ENCODE measurements at regions not wholly inside any gene's neighbourhood (a gene's known extent, or its start where the extent isn't known, plus 50 kb on each side); places are given as distances from the start of the nearest gene placed in this dataset.

DNA sequence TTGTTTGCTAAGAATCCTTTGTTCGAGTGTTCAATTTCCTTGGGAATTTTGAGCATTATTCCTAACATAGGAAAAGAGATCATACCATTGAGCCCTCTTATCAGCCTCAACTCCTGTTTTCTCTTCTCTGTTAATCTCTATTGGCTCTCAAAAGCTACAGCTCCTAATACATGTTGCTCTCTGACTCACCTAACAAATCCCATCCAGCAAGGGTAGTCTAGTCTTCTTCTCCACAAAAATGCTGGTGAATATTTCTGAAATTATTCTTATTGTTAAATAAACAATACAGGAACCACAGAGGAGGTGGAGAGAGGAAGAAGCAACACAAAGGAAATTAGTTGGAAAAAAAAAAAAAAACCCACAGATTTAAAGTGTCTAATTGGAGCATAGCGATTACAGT, 325.8 kb upstream of the NAALADL2 start:
- no peak overlapping the region for H2AK5ac ChIP-seq (ENCODE audit: low read length, severe bottlenecking)
- H4K91ac ChIP-seq (ENCODE audit: low read length), result no peak overlapping the region
- H3K27ac ChIP-seq (ENCODE audit: low read length, poor library complexity, severe bottlenecking), result no peak overlapping the region
- H3K27me3 ChIP-seq (ENCODE audit: control insufficient read depth in 1 of 2, insufficient read depth in 1 of 2, low read length in 2 of 2), result no peaks in the 10 kb centered on the region
- no peak overlapping the region for H2BK15ac ChIP-seq (ENCODE audit: low read depth, poor library complexity, severe bottlenecking)
- no peak overlapping the region for H2BK120ac ChIP-seq (ENCODE audit: low read depth, low read length)
- H3K4me3 ChIP-seq (ENCODE audit: insufficient read depth in 1 of 2, low read depth in 1 of 2, low read length in 2 of 2), result no peak overlapping the region
- H3K4me2 ChIP-seq (ENCODE audit: low read length, poor library complexity, severe bottlenecking), result no peak overlapping the region
- H3K9me3 ChIP-seq (ENCODE audit: control insufficient read depth, low read length), result no peaks in the 10 kb centered on the region
- H2AFZ ChIP-seq (ENCODE audit: low read depth, low read length), result no peak overlapping the region
- no peak overlapping the region for H3K23ac ChIP-seq (ENCODE audit: low read length in 2 of 2)
- no peak overlapping the region for H3K4ac ChIP-seq (ENCODE audit: low read depth in 1 of 2, low read length in 2 of 2)
- H2BK12ac ChIP-seq (ENCODE audit: low read length in 2 of 2), result no peak overlapping the region
- DNase-seq, result no peak
- H3K14ac ChIP-seq (ENCODE audit: low read length in 2 of 2), result no peak overlapping the region
- no peaks in the 10 kb centered on the region for H3K79me1 ChIP-seq (replicated peaks; ENCODE audit: low read length, poor library complexity, severe bottlenecking)
- H4K8ac ChIP-seq (ENCODE audit: low read length), result no peak overlapping the region
- no peaks in the 10 kb centered on the region for H3K4me1 ChIP-seq (ENCODE audit: control insufficient read depth, insufficient read depth, low read depth, low read length)
- no peak overlapping the region for H3K18ac ChIP-seq (ENCODE audit: low read depth in 1 of 2, low read length in 2 of 2)
- H3K9ac ChIP-seq (ENCODE audit: low read length), result no peak overlapping the region
- 100% methylated on average over 1 of the region's 2 CpGs for WGBS
- H2BK5ac ChIP-seq (ENCODE audit: low read depth, low read length, poor library complexity, severe bottlenecking), result no peak overlapping the region
- H3K36me3 ChIP-seq (ENCODE audit: control insufficient read depth in 1 of 2, insufficient read depth in 2 of 2, low read depth in 1 of 2, low read length in 2 of 2), result no peaks in the 10 kb centered on the region

DNA sequence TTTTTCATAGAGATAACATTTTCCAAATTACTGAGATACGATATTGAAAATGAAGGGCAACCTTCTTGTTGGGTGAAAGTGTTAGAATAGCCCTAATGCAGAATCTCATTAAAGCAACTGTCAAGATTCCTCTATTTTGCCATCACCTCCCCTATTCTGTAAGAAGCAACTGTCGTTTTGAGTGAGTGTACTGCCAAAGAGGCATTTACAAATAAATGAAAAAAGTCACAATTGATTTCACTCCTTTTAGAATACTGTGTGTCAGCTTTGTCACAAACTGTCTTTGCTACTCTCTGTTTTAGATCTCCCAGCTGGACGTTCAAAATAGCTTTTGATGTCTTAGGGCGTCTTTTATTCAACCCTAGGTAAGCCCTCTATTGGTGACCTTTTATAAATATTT, 322.8 kb upstream of the NAALADL2 start:
- H3K36me3 ChIP-seq (ENCODE audit: control insufficient read depth in 1 of 2, insufficient read depth in 2 of 2, low read depth in 1 of 2, low read length in 2 of 2), result no peaks in the 10 kb centered on the region

DNA sequence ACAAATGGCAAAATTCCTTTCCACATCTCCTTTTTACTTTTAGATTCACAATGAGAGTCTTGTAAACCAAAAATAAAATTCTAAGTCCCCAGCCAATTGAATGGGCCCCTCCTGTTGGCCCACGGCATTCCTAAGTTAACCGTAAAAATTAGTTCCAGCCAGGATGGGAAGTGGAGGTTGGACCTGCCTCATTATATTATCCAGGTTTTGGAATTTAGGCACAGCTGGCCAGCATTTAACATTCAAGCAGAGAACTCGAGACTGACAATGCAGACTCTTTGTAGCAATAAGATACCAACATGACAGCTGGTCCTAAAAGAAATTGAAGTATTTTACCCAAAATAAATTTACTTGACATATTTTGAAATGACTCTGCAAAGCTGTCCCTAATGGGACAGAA, 321.0 kb upstream of the NAALADL2 start:
- Histone ChIP-seq H3K9ac (ENCODE audit: low read length) (no peak overlapping the region), H3K4me2 (ENCODE audit: low read length, poor library complexity, severe bottlenecking) (no peak overlapping the region), H3K4me1 (ENCODE audit: control insufficient read depth, insufficient read depth, low read depth, low read length) (no peaks in the 10 kb centered on the region), H2BK15ac (ENCODE audit: low read depth, poor library complexity, severe bottlenecking) (no peak overlapping the region), H3K4me3 (ENCODE audit: insufficient read depth in 1 of 2, low read depth in 1 of 2, low read length in 2 of 2) (no peak overlapping the region), H2AK5ac (ENCODE audit: low read length, severe bottlenecking) (no peak overlapping the region), H3K27ac (ENCODE audit: low read length, poor library complexity, severe bottlenecking) (no peak overlapping the region), H3K27me3 (ENCODE audit: control insufficient read depth in 1 of 2, insufficient read depth in 1 of 2, low read length in 2 of 2) (no peaks in the 10 kb centered on the region), H2BK12ac (ENCODE audit: low read length in 2 of 2) (no peak overlapping the region), H3K23ac (ENCODE audit: low read length in 2 of 2) (no peak overlapping the region), H2BK5ac (ENCODE audit: low read depth, low read length, poor library complexity, severe bottlenecking) (no peak overlapping the region), H3K79me1 (replicated peaks; ENCODE audit: low read length, poor library complexity, severe bottlenecking) (no peaks in the 10 kb centered on the region), H3K14ac (ENCODE audit: low read length in 2 of 2) (no peak overlapping the region), H2BK120ac (ENCODE audit: low read depth, low read length) (no peak overlapping the region), H4K91ac (ENCODE audit: low read length) (no peak overlapping the region), H3K4ac (ENCODE audit: low read depth in 1 of 2, low read length in 2 of 2) (no peak overlapping the region), H3K18ac (ENCODE audit: low read depth in 1 of 2, low read length in 2 of 2) (no peak overlapping the region), H3K36me3 (ENCODE audit: control insufficient read depth in 1 of 2, insufficient read depth in 2 of 2, low read depth in 1 of 2, low read length in 2 of 2) (no peaks in the 10 kb centered on the region), H2AFZ (ENCODE audit: low read depth, low read length) (no peak overlapping the region), H4K8ac (ENCODE audit: low read length) (no peak overlapping the region), H3K9me3 (ENCODE audit: control insufficient read depth, low read length) (no peaks in the 10 kb centered on the region)
- DNase-seq, result no peak
- WGBS, result 100% methylated on average over 2 of the region's 3 CpGs

More for the DNA sequence above, 322.8 kb upstream of the NAALADL2 start:
- no peak overlapping the region for H2BK5ac ChIP-seq (ENCODE audit: low read depth, low read length, poor library complexity, severe bottlenecking)
- H2AK5ac ChIP-seq (ENCODE audit: low read length, severe bottlenecking), result no peak overlapping the region
- no peak overlapping the region for H3K4me3 ChIP-seq (ENCODE audit: insufficient read depth in 1 of 2, low read depth in 1 of 2, low read length in 2 of 2)
- H4K91ac ChIP-seq (ENCODE audit: low read length), result no peak overlapping the region
- no peak overlapping the region for H3K4ac ChIP-seq (ENCODE audit: low read depth in 1 of 2, low read length in 2 of 2)
- no peak overlapping the region for H3K23ac ChIP-seq (ENCODE audit: low read length in 2 of 2)
- no peak overlapping the region for H3K14ac ChIP-seq (ENCODE audit: low read length in 2 of 2)
- H2BK15ac ChIP-seq (ENCODE audit: low read depth, poor library complexity, severe bottlenecking), result no peak overlapping the region
- H4K8ac ChIP-seq (ENCODE audit: low read length), result no peak overlapping the region
- no peak overlapping the region for H3K18ac ChIP-seq (ENCODE audit: low read depth in 1 of 2, low read length in 2 of 2)
- H3K27ac ChIP-seq (ENCODE audit: low read length, poor library complexity, severe bottlenecking), result no peak overlapping the region
- no peak overlapping the region for H2BK120ac ChIP-seq (ENCODE audit: low read depth, low read length)
- no peak overlapping the region for H2BK12ac ChIP-seq (ENCODE audit: low read length in 2 of 2)
- H2AFZ ChIP-seq (ENCODE audit: low read depth, low read length), result no peak overlapping the region
- DNase-seq, result no peak
- H3K9ac ChIP-seq (ENCODE audit: low read length), result no peak overlapping the region
- H3K27me3 ChIP-seq (ENCODE audit: control insufficient read depth in 1 of 2, insufficient read depth in 1 of 2, low read length in 2 of 2), result no peaks in the 10 kb centered on the region
- WGBS, result 80% methylated on average over 3 of the region's 4 CpGs
- H3K9me3 ChIP-seq (ENCODE audit: control insufficient read depth, low read length), result no peaks in the 10 kb centered on the region
- H3K4me2 ChIP-seq (ENCODE audit: low read length, poor library complexity, severe bottlenecking), result no peak overlapping the region
- H3K4me1 ChIP-seq (ENCODE audit: control insufficient read depth, insufficient read depth, low read depth, low read length), result no peaks in the 10 kb centered on the region
- H3K79me1 ChIP-seq (replicated peaks; ENCODE audit: low read length, poor library complexity, severe bottlenecking), result no peaks in the 10 kb centered on the region

DNA sequence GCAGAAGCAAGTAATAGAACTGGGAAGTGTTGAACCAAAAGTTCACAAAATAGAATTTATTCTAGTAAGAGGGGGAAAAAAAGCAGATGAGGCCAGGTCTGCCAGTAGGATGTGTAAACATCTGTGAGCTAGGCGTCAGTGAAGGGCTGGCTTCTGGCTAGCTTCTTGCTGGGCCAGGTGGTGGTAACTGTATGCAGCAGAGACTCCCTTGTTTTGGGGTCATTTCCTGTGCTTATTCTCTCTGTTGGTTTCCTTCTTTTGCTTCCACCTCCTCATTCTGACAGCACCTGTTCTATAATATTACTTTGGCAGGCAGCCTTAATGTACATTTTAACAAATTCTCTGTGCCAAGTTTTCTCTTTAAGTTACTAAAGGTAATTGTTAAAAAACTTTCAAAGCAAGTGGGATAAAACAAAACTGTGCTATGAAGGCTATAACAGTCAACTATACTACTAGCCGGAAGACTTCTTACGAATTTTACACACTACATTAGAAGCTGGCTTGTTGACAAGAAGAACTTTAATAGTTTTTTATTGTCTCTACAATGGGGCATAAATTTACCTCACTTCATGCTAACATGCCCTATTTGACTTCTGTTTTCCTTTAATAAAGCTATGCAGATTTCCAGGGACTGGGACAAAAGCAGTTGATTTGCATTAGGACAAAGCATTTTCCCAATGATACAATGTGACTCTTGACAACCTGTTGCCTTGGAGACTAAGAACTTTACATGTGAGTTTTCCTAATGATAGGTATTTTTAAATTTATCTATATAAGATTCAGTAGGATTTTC, 318.8 kb upstream of the NAALADL2 start:
- H3K27ac ChIP-seq (ENCODE audit: low read length, poor library complexity, severe bottlenecking), result no peak overlapping the region
- no peaks in the 10 kb centered on the region for H3K36me3 ChIP-seq (ENCODE audit: control insufficient read depth in 1 of 2, insufficient read depth in 2 of 2, low read depth in 1 of 2, low read length in 2 of 2)
- no peak overlapping the region for H2BK12ac ChIP-seq (ENCODE audit: low read length in 2 of 2)
- no peak overlapping the region for H3K14ac ChIP-seq (ENCODE audit: low read length in 2 of 2)
- H3K4me1 ChIP-seq (ENCODE audit: control insufficient read depth, insufficient read depth, low read depth, low read length), result no peaks in the 10 kb centered on the region
- WGBS, result 83% methylated on average over 1 of the region's 3 CpGs
- no peak overlapping the region for H3K18ac ChIP-seq (ENCODE audit: low read depth in 1 of 2, low read length in 2 of 2)
- no peak overlapping the region for H2BK5ac ChIP-seq (ENCODE audit: low read depth, low read length, poor library complexity, severe bottlenecking)
- H3K4me3 ChIP-seq (ENCODE audit: insufficient read depth in 1 of 2, low read depth in 1 of 2, low read length in 2 of 2), result no peak overlapping the region
- H2BK15ac ChIP-seq (ENCODE audit: low read depth, poor library complexity, severe bottlenecking), result no peak overlapping the region
- no peaks in the 10 kb centered on the region for H3K27me3 ChIP-seq (ENCODE audit: control insufficient read depth in 1 of 2, insufficient read depth in 1 of 2, low read length in 2 of 2)
- H2AFZ ChIP-seq (ENCODE audit: low read depth, low read length), result no peak overlapping the region
- H4K8ac ChIP-seq (ENCODE audit: low read length), result no peak overlapping the region
- H3K9ac ChIP-seq (ENCODE audit: low read length), result no peak overlapping the region
- H2AK5ac ChIP-seq (ENCODE audit: low read length, severe bottlenecking), result no peak overlapping the region
- H3K79me1 ChIP-seq (replicated peaks; ENCODE audit: low read length, poor library complexity, severe bottlenecking), result no peaks in the 10 kb centered on the region
- H2BK120ac ChIP-seq (ENCODE audit: low read depth, low read length), result no peak overlapping the region
- no peak for DNase-seq
- H4K91ac ChIP-seq (ENCODE audit: low read length), result no peak overlapping the region
- H3K4me2 ChIP-seq (ENCODE audit: low read length, poor library complexity, severe bottlenecking), result no peak overlapping the region
- H3K4ac ChIP-seq (ENCODE audit: low read depth in 1 of 2, low read length in 2 of 2), result no peak overlapping the region
- H3K9me3 ChIP-seq (ENCODE audit: control insufficient read depth, low read length), result no peaks in the 10 kb centered on the region
- H3K23ac ChIP-seq (ENCODE audit: low read length in 2 of 2), result no peak overlapping the region

Measured in mesenchymal stem cell (in vitro differentiated cells and primary cell).